Skeletal muscle cell (primary cell): ENCODE measurements at regions not wholly inside any gene's neighbourhood (a gene's known extent, or its start where the extent isn't known, plus 50 kb on each side); places are given as distances from the start of the nearest gene placed in this dataset.
A peak's percentile ranks its signal among the peaks of the same experiment; 100 is the strongest.
"Not testable (repeated sequence)": the region's sequence is repeated elsewhere in the genome, so short reads cannot be mapped to it uniquely, and the experiment has no call there.

Source experiments
- DNase-seq: peaks from one replicate; pipeline ENCODE4 v3.0.0-alpha.2; 2010; ENCODE audit warnings: low read depth
- H3K4me3 ChIP-seq: 2 replicates; pipeline ENCODE4 v1.5.1; 2011; ENCODE audit warnings: low read depth, mild to moderate bottlenecking, control low read depth, low read length, moderate library complexity

DNA sequence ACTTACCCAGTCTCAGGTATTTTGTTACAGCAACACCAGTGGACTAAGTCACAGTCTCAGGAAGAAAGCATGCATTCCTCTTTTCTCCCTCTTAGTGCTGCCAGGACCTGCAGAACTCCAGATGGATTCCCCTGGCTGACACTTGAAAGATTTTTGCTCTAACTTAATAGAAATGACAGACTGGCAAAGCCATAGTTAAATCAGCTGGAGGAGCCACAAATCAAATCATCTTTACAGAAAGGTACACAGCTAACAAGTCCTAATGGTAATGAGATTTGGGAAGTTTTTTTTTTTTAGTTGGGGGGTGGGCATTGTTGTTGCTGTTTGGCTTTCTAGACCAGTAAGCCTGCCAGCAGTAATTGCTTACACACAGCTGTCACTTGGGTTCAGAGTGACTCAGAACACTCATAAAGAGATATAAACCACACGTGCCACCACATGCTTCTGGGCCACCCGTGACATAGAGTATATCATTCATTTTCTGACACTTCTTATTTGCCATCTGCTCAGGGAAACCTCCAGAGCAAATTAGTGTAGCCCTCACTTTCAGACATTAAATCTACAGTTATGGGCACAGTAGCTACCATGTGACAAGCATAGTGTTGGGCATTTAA is 72.4 kb downstream of the FH start:
- no peak overlapping the region for H3K4me3 ChIP-seq
- no peak for DNase-seq

DNA sequence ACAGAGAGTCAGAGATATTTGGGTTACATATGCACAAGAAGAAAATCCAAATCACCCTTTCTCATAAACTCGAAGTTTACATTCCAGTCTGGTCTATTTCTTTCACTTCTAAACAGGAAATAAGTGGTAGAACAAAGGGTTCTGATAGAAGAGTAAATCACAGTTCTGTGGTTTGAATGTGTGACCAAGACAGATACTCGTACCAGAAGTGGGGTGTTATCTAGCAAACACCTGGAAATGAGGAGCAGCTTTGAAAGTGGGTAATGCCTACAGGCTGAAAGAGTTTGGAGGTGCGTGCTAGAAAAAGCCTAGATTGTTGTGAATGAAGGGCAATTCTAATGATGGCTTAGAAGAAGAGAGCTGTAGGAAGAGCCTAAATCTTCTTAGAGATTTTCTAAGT is 74.7 kb downstream of the FH start:
- DNase-seq = no peak
- no peak overlapping the region for H3K4me3 ChIP-seq

DNA sequence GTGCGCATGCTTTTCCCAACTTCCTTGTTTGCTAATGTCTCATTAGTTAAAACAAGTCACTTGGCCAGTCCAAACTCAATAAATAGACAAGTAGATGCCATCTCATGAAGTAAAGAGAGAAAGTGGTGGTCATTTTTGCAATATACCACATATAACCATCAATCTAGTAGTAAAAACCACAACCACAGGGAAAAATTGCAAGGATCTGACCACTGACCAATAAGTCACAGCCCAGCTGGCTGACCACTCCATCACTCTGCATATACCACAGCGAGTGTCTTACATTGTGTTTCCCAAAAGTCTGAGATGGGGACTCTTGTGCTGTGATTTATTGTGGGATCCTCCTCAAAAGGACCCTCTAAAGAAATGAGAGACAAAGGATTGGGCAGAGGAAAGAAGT is 76.0 kb downstream of the FH start:
- no peak overlapping the region for H3K4me3 ChIP-seq
- no peak for DNase-seq

DNA sequence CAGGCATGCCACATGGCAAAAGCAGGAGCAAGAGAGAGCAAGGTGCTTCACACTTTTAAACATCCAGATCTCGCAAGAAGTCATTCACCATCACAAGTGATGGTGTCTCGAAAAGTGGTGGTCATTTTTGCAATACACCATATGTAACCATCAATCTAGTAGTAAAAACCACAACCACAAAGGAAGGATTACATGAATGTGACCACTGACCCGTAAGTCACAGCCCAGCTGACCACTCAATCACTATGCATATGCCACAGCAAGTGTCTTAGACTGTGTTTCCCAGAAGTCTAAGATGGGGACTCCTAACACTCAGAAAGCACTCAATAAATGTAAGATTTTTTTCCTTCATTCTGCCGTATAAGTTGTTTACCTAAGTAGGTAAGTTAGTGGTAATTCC is 76.9 kb downstream of the FH start:
- H3K4me3 ChIP-seq = no peak overlapping the region
- DNase-seq = peak; percentile 25

DNA sequence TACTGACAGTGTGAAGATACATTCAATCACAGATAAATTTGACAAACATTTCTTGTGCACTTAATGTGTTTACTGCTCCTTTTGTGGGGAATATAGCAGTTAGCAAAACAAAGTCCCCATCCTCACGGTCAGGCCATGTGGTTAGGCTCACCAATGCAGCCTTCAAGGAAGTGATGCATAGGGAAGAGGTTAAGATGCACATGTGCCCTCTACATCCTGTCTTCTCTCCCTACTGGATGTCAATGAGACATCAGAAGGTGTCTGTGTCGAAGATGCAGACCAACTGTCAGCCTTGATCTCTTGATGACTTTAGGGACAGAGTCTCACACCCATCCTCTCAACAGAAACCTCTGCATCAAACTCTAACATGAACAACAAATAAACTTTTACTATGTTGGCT is 78.7 kb downstream of the FH start:
- no peak for DNase-seq
- H3K4me3 ChIP-seq = no peak overlapping the region

DNA sequence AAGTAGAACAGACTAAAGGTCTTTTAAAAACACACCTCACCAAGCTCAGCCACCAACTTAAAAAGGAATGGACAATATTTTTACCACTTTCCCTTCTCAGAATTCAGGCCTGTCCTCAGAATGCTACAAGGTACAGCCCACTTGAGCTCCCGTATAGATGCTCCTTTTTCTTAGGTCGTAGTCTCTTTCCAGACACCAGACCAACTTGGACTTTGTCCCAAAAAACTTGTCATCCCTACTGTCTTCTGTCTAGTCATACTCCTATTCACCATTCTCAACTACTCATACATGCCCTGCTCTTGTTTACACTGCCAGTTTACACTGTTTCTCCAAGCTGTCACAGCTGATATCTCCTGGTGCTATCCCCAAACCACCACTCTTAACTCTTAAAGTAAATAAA is 80.9 kb downstream of the FH start:
- DNase-seq, H3K4me3 ChIP-seq: not testable (repeated sequence)

DNA sequence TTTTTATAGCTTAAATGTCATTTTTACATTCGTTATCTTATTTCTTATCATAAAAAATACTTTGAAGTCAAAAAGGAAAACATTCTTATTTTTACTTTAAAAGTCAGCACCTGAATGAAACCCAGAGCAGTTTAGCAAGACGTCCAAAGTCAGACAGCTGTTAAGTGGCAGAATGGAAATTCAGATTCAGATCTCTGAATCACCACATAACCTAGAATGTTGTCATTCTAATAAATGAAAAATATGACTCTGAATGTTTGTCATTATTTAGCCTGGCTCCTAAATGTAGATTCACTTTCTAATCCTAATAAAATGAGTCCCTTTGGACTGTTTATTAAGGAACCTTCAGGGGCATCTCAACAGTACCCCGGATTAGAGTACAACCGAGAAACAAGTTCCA is 75.2 kb upstream of the RGS7 start:
- no peak overlapping the region for H3K4me3 ChIP-seq
- no peak for DNase-seq

DNA sequence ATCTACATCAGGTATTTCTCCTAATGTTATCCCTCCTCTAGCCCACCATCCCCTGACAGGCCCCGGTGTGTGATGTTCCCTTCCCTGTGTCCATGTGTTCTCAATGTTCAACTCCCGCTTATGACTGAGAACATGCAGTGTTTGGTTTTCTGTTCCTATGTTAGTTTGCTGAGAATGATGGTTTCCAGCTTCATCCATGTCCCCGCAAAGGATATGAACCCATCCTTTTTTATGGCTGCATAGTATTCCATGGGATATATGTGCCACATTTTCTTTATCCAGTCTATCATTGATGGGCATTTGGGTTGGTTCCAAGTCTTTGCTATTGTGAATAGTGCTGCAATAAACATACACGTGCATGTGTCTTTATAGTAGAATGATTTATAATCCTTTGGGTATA is 68.1 kb upstream of the RGS7 start:
- not testable (repeated sequence) for H3K4me3 ChIP-seq, DNase-seq

DNA sequence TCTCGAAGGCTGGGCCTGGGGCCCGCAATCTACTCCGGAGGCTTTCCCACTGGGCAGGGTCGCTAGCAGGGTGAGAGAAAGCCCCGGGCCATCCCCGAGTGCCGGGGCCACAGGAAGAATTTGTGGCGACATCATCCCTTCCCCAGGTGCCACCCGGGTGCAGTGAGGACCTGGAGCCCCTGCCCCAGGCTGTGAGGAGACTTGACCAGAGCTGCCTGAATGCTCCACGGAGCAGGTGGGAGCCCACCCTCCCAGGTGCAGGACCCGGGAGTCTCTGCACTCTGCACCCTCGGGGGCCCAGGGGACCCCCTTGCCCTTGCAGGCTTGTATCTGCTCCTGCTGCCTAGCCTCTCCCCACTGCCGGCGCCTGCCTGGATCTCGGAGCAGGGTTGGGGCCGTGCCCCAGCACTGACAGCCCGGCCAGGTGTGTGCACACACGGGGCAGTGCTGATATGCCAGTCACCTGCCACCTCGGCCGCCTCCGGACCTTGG is 67.5 kb upstream of the RGS7 start:
- DNase-seq = no peak
- H3K4me3 ChIP-seq = peak overlapping the region; percentile 66

DNA sequence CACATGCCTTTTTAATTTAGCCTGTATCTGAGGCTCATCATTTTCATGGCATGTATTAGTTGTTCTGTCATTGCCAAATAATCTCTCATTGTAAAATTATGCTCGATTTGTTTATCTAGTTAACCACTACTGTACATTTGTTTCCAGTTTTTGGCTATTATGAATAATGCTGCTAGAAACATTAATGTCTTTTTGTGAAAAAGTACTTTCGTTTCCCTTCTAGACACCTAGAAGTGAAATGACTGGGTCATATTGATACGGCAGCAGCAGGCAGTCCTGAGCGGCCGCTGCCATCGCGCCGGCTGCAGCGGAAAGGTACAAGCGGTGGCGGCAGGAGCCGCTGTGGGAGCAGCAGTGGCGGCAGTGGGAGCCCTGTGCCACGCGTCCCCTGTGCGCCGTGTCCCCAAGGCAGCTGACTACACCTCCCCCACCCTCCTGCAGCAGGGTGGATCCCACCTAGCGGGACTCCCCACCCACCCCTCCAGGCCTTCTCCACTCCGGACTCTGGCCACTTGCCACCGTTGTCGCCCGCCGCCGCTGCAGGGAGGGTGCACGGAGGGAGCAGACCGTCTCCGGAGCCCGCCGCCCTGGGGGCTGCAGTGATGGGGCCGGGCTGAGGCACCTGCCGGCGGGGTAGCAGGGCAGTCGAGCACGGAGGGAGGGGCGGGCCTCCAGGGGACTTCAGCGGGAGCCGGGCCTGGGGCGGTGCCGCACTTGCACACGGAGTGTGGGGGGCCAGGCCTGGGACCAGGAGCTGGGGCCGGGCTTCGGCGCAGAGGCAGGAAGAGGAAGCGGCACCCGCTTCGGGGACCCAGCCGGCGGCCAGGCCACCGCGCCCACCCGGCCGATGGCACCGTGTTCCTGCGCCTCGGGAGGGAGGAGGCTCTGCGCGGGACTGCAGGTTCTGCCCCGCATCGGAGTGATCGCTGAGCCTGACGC is 66.8 kb upstream of the RGS7 start:
- DNase-seq = no peak
- peak overlapping the region; percentile 66 for H3K4me3 ChIP-seq

DNA sequence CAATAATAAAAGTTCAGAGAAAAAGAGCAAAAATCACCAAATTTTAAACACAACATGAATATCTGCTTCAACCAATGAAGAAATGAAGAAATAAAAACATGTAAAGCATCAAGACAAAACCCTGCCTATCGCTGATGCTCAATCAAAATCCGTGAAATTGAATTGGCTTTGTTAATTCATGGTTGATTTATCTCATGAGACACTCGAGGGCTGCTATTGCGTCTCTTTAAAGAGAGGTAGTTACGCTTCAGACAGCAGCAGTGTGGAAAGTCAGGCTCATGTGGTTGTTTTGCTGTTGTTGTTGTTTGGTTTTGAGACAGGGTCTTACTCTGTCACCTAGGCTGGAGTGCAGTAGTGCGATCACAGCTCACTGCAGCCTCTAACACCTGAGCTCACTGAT is 65.5 kb upstream of the RGS7 start:
- DNase-seq = no peak
- H3K4me3 ChIP-seq = no peak overlapping the region

DNA sequence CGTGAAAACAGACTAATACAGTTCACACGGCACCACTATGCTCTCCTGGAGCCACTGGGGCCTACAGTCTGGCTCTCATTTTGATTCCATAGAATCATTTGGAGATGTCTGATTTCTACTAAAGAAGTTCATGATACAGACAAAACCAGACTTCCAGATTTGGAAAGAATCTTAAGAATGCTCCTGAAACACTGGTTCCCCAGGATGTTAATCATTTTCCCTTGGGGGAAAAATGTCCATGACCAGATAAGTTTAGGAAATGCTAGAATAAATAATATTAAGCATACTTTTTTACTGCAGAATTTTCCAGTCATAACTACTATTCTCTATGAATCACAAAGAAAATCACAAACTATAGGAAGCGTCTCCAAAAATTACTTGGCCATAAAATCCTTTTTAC is 63.0 kb upstream of the RGS7 start:
- H3K4me3 ChIP-seq = no peak overlapping the region
- no peak for DNase-seq

DNA sequence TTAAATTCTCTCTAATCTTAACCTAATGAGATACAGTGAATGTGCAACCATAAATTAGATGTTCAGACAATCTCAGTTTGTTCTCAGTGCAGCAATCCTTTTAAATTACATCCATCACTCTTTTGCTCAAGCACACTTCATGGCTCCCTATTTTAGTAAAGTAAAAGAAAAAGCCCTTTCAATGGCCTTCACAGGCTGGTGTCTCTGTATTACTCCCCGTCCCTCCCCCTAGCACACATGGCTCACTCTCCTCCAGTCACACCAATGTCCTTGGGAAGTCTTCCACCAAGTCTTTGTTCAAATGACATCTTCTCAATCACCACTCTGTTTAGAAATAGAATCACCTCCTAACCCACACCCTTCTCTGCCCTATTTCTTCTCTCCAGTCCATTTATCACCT is 60.3 kb upstream of the RGS7 start:
- no peak overlapping the region for H3K4me3 ChIP-seq
- DNase-seq = no peak

DNA sequence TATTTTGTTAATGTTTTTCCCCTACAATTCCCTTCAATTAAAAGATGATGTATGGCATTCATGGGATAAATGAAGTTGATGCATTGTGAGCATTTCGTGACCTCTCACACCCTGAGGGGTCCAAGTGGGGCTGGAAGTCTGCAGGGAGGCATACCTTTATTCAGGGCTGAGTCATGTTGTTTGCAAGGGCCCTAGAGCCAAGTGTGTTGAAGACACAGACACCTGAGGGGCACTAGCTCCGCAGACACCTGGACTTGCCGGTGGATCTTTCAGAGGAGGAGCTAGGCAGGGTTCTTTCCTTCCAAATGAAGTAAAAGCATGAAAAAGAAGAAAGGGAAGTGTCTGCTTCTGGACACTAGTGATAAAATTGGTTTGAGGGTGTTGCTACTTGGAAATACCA is 57.0 kb upstream of the RGS7 start:
- H3K4me3 ChIP-seq = no peak overlapping the region
- DNase-seq = no peak

DNA sequence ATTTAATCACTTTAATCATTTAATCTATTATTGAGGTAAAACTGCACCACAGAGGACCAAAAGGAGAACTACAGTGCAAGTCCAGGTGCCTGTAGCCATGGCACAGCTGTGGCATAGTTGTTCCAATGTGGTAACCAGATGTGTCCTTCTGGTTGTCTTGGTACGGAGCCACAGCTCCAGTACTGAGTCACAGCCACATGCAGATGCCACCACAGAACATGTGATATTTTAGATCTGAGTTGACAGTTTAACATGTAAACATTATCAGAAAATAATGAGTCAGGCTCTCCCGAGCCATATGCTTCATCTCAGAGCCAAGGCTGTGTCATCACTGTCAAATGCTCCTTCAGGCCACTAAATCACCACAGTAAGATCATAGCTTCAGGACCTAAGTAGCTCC is 56.4 kb upstream of the RGS7 start:
- peak; percentile 34 for DNase-seq
- no peak overlapping the region for H3K4me3 ChIP-seq

DNA sequence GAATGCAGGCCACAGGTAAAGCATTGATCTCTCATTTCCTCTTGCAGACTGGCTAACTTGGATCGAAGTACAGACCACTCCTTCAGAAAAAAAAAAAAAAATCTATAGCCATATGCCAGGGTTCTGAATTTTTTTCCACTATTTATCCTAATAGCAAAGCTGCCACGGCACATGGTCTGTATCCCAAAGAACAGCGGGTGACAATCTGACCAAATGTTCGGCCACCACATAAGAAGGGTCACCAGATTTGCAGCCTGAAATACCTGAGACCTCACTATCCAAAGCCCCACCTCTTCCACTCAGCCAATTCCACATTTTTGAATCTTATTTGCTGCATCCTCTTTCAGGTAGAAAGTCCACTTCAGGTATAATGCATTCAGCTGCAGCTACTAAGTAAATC is 55.6 kb upstream of the RGS7 start:
- no peak for DNase-seq

DNA sequence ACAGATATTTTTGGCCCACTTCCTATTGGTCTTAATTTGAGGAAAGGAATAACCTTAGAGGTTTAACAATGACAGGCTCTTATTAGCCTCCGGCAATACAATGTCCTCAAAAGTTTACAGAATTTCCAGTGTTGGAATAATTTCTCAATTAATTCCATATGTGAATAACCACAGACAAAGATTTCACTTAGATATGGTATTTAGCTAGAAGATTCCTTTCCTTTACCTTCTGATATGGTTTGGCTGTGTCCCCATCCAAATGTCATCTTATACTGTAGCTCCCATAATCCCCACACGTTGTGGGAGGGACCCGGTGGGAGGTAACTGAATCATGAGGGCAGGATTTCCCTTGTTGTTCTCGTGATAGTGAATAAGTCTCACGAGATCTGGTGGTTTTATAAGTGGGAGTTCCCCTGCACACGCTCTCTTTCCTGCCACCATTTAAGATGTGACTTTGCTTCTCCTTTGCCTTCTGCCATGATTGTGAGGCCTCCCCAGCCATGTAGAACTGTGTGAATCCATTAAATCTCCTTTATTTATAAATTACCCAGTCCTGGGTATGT is 54.9 kb upstream of the RGS7 start:
- no peak overlapping the region for H3K4me3 ChIP-seq
- DNase-seq = no peak

More for the DNA sequence above, 55.6 kb upstream of the RGS7 start:
- H3K4me3 ChIP-seq = no peak overlapping the region

DNA sequence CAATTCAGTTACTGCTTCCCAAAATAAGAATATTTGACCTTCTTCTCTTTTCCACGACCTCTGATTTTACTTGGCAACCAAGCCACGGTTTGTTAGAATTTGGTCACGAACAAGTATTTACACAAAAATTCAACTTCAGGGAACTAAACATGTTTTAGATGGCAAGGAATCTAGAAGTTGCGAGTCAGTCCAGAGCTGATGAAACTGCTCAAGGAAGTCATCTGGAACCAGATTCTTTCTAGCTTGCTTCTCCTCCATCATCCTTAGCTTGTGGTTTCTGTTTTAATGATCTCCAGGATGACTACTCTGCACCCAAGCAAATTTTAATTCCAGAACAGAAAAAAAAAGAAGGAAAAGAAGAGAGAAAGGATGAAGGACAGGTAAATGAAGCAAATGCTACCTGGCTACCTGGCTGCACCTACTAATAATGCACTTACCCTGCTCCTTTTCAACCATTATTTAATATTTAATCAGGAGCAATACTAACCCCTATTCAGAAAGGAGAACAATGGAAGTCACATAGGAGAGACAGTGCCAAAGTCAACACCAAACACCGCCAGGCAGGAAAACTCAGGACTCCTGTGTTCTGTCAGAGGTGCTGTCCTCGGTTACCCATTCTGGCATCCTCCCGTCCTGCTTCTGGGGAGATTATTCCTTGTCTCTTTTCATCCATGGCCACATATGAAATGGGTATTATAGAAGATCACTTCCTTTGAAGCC is 54.2 kb upstream of the RGS7 start:
- H3K4me3 ChIP-seq = no peak overlapping the region
- DNase-seq = no peak

DNA sequence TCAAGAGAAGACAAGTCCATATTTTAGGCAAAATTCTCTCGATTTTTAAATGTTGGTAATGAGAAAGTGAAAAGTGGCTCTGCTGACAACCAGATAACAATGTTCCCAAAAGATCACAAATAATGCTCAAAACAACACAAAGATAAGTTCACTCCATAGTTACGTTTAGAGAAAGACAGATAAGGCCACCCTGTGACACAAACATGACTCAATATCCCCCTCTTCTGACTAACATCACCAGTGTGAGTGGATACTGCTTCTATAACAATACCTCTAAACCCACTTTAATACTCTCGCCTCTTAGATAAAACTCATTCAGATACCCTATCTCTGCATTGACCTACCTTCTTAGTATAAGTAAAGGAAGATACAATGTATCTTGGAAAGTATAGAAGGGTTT is 51.2 kb upstream of the RGS7 start:
- no peak overlapping the region for H3K4me3 ChIP-seq
- no peak for DNase-seq
